ENCODE measurements at regions not wholly inside any gene's neighbourhood (a gene's known extent, or its start where the extent isn't known, plus 50 kb on each side); places are given as distances from the start of the nearest gene placed in this dataset.

DNA sequence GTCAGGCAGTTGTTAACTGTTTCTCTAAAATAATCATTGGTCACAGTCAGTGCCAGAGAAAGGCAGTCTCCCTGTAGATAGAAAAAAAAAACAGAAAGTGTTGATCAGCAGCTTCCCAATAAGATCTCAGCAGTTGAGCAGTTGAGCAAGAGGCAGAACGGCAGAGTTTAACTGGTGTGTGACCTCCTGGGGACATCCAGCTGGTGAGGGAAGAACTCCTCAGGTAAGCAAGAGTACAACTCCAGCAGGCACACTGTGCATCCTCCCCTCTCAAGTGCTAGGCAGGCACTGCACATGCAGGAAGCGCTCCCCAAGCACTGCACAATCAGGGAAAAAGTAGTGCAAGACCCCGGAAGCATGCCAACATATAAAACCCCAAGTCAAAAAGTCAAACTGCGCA, 1287.2 kb downstream of the NSUN3 start:
- no peak for DNase-seq
- 84 to 86% methylated on average over 4 of the region's 4 CpGs for WGBS, 2 donors
- Histone ChIP-seq H3K9me3 (no peaks in the 10 kb centered on the region), H3K27ac (no peak overlapping the region), H3K36me3 (replicated peaks in 1 of 2; ENCODE audit: insufficient read depth in 1 of 2, low read depth in 2 of 2) (no peaks in the 10 kb centered on the region), H3K4me3 (no peak overlapping the region), H3K4me1 (no peaks in the 10 kb centered on the region), H3K27me3 (no peaks in the 10 kb centered on the region)
- no peak for ATAC-seq
- TF ChIP-seq, protein P1, sequence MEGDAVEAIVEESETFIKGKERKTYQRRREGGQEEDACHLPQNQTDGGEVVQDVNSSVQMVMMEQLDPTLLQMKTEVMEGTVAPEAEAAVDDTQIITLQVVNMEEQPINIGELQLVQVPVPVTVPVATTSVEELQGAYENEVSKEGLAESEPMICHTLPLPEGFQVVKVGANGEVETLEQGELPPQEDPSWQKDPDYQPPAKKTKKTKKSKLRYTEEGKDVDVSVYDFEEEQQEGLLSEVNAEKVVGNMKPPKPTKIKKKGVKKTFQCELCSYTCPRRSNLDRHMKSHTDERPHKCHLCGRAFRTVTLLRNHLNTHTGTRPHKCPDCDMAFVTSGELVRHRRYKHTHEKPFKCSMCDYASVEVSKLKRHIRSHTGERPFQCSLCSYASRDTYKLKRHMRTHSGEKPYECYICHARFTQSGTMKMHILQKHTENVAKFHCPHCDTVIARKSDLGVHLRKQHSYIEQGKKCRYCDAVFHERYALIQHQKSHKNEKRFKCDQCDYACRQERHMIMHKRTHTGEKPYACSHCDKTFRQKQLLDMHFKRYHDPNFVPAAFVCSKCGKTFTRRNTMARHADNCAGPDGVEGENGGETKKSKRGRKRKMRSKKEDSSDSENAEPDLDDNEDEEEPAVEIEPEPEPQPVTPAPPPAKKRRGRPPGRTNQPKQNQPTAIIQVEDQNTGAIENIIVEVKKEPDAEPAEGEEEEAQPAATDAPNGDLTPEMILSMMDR (IDR thresholded peaks at IDR 0.05) = no peak
- no peak for TF ChIP-seq POLR2A (IDR thresholded peaks at IDR 0.05)
- intact Hi-C loops (cut with DNase I) = no loop called here

GRCh38 chr3:95351158-95351557, 1288.3 kb downstream of the NSUN3 start:
- DNase-seq (no peak), ATAC-seq (no peak)
- Histone ChIP-seq H3K27me3 (no peaks in the 10 kb centered on the region), H3K4me3 (no peak overlapping the region), H3K4me1 (no peaks in the 10 kb centered on the region), H3K36me3 (replicated peaks in 1 of 2; ENCODE audit: insufficient read depth in 1 of 2, low read depth in 2 of 2) (no peaks in the 10 kb centered on the region), H3K27ac (no peak overlapping the region), H3K9me3 (no peaks in the 10 kb centered on the region)
- 66 to 70% methylated on average over 2 of the region's 2 CpGs for WGBS, 2 donors
- TF ChIP-seq POLR2A (IDR thresholded peaks at IDR 0.05) = no peak
- TF ChIP-seq, protein P1 (IDR thresholded peaks at IDR 0.05) = no peak
- intact Hi-C loops (cut with DNase I) = no loop called here

GRCh38 chr3:95352471-95352870, 1289.6 kb downstream of the NSUN3 start:
- 42 to 45% methylated on average over 1 of the region's 1 CpG for WGBS, 2 donors

DNA sequence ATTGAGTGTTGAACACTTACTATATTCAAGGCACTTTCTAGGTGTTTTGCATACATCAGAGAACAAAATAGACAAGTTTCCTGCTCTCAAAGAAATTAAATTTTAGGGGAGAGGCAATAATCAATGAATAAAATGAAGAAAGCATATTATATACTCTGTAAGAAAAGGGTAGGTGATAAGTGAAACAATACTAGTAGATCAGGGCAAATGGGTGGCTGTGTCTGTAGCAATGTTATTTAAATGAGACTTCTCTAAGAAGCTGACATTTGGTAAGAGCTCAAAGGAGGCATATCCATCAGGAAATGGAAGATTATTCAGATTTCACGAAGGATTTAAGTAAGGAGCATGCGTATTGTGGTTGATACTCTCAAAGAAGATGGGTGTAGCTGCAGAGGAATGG, 1291.6 kb downstream of the NSUN3 start:
- 71 to 74% methylated on average over 2 of the region's 2 CpGs for WGBS, 2 donors
- Histone ChIP-seq H3K4me3 (no peak overlapping the region), H3K27ac (no peak overlapping the region), H3K9me3 (no peaks in the 10 kb centered on the region), H3K4me1 (no peaks in the 10 kb centered on the region), H3K27me3 (no peaks in the 10 kb centered on the region), H3K36me3 (replicated peaks in 1 of 2; ENCODE audit: insufficient read depth in 1 of 2, low read depth in 2 of 2) (no peaks in the 10 kb centered on the region)
- DNase-seq (no peak), ATAC-seq (no peak)
- intact Hi-C loops (cut with DNase I) = no loop called here
- TF ChIP-seq POLR2A (IDR thresholded peaks at IDR 0.05) = no peak
- TF ChIP-seq, protein P1 (IDR thresholded peaks at IDR 0.05) = no peak

More at GRCh38 chr3:95352471-95352870, 1289.6 kb downstream of the NSUN3 start:
- H3K27me3 ChIP-seq = no peaks in the 10 kb centered on the region
- H3K9me3 ChIP-seq = no peaks in the 10 kb centered on the region
- DNase-seq = no peak
- TF ChIP-seq, protein P1 (IDR thresholded peaks at IDR 0.05) = no peak
- TF ChIP-seq POLR2A (IDR thresholded peaks at IDR 0.05) = no peak
- no peaks in the 10 kb centered on the region for H3K4me1 ChIP-seq
- no peak overlapping the region for H3K4me3 ChIP-seq
- H3K36me3 ChIP-seq (replicated peaks in 1 of 2; ENCODE audit: insufficient read depth in 1 of 2, low read depth in 2 of 2) = no peaks in the 10 kb centered on the region
- intact Hi-C loops (cut with DNase I) = no loop called here
- no peak overlapping the region for H3K27ac ChIP-seq
- ATAC-seq = no peak

DNA sequence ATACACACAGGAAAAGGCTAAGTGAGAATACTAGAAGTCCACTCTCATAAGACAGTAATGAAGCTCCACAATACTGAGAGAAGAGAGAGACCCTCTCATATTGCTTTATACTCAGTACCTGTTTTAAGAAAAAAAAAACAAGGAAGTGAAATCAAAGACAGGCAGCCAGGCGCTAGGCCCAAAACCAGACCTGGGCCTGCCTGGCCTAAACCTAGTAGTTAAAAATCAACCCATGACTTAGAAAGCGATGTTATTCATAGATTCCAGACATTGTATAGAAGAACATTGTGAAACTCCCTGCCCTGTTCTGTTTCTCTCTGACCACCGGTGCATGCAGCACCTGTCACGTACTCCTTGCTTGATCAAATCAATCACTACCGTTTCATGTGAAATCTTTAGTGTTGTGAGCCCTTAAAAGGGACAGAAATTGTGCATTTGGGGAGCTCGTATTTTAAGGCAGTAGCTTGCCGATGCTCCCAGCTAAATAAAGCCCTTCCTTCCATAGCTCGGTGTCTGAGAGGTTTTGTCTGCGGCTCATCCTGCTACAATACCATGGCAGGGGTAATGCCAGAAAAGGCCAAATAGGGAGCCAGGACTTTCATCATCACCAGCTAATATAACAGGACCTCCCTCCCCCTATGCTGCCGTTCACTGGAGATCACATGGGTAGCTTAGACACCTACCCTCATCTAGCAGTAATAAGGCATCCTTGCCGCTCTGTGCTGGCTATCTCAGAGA, 1294.1 kb downstream of the NSUN3 start:
- intact Hi-C loops (cut with DNase I) = no loop called here
- no peaks in the 10 kb centered on the region for H3K27me3 ChIP-seq
- TF ChIP-seq POLR2A (IDR thresholded peaks at IDR 0.05) = no peak
- TF ChIP-seq, protein P1 (IDR thresholded peaks at IDR 0.05) = no peak
- H3K4me1 ChIP-seq = no peaks in the 10 kb centered on the region
- peak overlapping the region in 1 of 4 donors; percentile 23 for H3K27ac ChIP-seq
- no peaks in the 10 kb centered on the region for H3K36me3 ChIP-seq (replicated peaks in 1 of 2; ENCODE audit: insufficient read depth in 1 of 2, low read depth in 2 of 2)
- ATAC-seq (no peak), DNase-seq (peak in 1 of 4 donors; percentile 9)
- no peaks in the 10 kb centered on the region for H3K9me3 ChIP-seq
- H3K4me3 ChIP-seq = no peak overlapping the region
- WGBS, 2 donors = 70 to 77% methylated on average over 11 of the region's 11 CpGs

Measured in body of pancreas (tissue), 4 donors.